PFSK-1 (cell line): ENCODE measurements at regions not wholly inside any gene's neighbourhood (a gene's known extent, or its start where the extent isn't known, plus 50 kb on each side); places are given as distances from the start of the nearest gene placed in this dataset.

Experiments used
- FOXP2 ChIP-seq: optimal IDR thresholded peaks from 2 replicates; pipeline ENCODE3; 2011; ENCODE audit warnings: borderline replicate concordance, control low read depth, inconsistent platforms; ENCODE audit not compliant: insufficient read depth; ENCODE audit errors: extremely low read length, extremely low read depth
- POLR2AphosphoS5 ChIP-seq: IDR thresholded peaks from 2 replicates; pipeline ENCODE4 v1.6.1; 2012; ENCODE audit warnings: low read depth, mild to moderate bottlenecking, control low read depth, low read length, moderate library complexity
- REST ChIP-seq, 2 experiments: IDR thresholded peaks; 2 replicates each; pipeline versions ENCODE4 v1.6.1 to v1.8.0; 2011 to 2012; ENCODE audit warnings: low read depth in 2 of 2, low read length in 2 of 2, control low read depth in 1 of 2, inconsistent platforms in 1 of 2, mild to moderate bottlenecking in 1 of 2, moderate library complexity in 1 of 2; ENCODE audit not compliant: insufficient read depth in 1 of 2
- SIN3A ChIP-seq: IDR thresholded peaks from 2 replicates; pipeline ENCODE4 v1.6.1; 2012; ENCODE audit warnings: mild to moderate bottlenecking, low read length, moderate library complexity, borderline replicate concordance; ENCODE audit not compliant: insufficient read depth
- TAF1 ChIP-seq: IDR thresholded peaks from 2 replicates; pipeline ENCODE4 v1.6.1; 2012; ENCODE audit warnings: low read length, control low read depth, borderline replicate concordance; ENCODE audit not compliant: insufficient read depth

- TF ChIP-seq SIN3A (no peak), TAF1 (no peak), REST (IDR thresholded peaks at IDR 0.05; ENCODE audit: insufficient read depth in 1 of 2, low read depth in 2 of 2, low read length in 2 of 2) (no peak), POLR2AphosphoS5 (no peak), FOXP2 (no peak)
These were observed 198.3 kb downstream of the DUSP10 start for GRCh38 chr1:221543529-221544120.

GRCh38 chr1:221548942-221549341, 192.9 kb downstream of the DUSP10 start:
- TF ChIP-seq POLR2AphosphoS5 (no peak), SIN3A (no peak), FOXP2 (no peak), REST (IDR thresholded peaks at IDR 0.05; ENCODE audit: insufficient read depth in 1 of 2, low read depth in 2 of 2, low read length in 2 of 2) (no peak), TAF1 (no peak)

- no peak for TF ChIP-seq TAF1
- TF ChIP-seq SIN3A, result no peak
- no peak for TF ChIP-seq POLR2AphosphoS5
- no peak for TF ChIP-seq REST (IDR thresholded peaks at IDR 0.05; ENCODE audit: insufficient read depth in 1 of 2, low read depth in 2 of 2, low read length in 2 of 2)
- TF ChIP-seq FOXP2, result no peak
These were observed 192.1 kb downstream of the DUSP10 start for GRCh38 chr1:221549815-221550214.

- no peak for TF ChIP-seq REST (IDR thresholded peaks at IDR 0.05; ENCODE audit: insufficient read depth in 1 of 2, low read depth in 2 of 2, low read length in 2 of 2)
- TF ChIP-seq TAF1, result no peak
- TF ChIP-seq SIN3A, result no peak
- TF ChIP-seq FOXP2, result no peak
- no peak for TF ChIP-seq POLR2AphosphoS5
These were observed 186.0 kb downstream of the DUSP10 start for GRCh38 chr1:221555689-221556433.

GRCh38 chr1:221556435-221556834, 185.5 kb downstream of the DUSP10 start:
- TF ChIP-seq REST (IDR thresholded peaks at IDR 0.05; ENCODE audit: insufficient read depth in 1 of 2, low read depth in 2 of 2, low read length in 2 of 2) (no peak), SIN3A (no peak), FOXP2 (no peak), POLR2AphosphoS5 (no peak), TAF1 (no peak)
